Prostate gland (tissue), 2 donors: ENCODE measurements at regions not wholly inside any gene's neighbourhood (a gene's known extent, or its start where the extent isn't known, plus 50 kb on each side); places are given as distances from the start of the nearest gene placed in this dataset.

Experiments used
- DNase-seq: peaks from one replicate; pipeline ENCODE4 v3.0.0-alpha.2; 2019; ENCODE audit warnings: low spot score
- H3K27ac ChIP-seq, 2 donors: fragments of 200-600 bp; sonication (generic); 2 replicates each; pipeline ENCODE4 v1.5.1; 2017 to 2019
- H3K27me3 ChIP-seq: fragments of 200-600 bp; sonication (generic); replicated peaks from 2 replicates; pipeline ENCODE4 v1.5.1; 2019; ENCODE audit not compliant: insufficient read depth
- H3K36me3 ChIP-seq, 2 donors: fragments of 200-600 bp; sonication (generic); 1 replicate in 1 of 2; 2 replicates in 1 of 2; pipeline versions ENCODE4 v1.5.1 to v1.8.1; 2017 to 2019
- H3K4me1 ChIP-seq: fragments of 200-600 bp; sonication (generic); replicated peaks from 2 replicates; pipeline ENCODE4 v1.5.1; 2019
- H3K4me3 ChIP-seq, 2 donors: fragments of 200-600 bp; sonication (generic); 2 replicates each; pipeline ENCODE4 v1.5.1; 2017 to 2019
- H3K9me3 ChIP-seq: fragments of 200-600 bp; sonication (generic); 2 replicates; pipeline ENCODE4 v1.5.1; 2017
- CTCF ChIP-seq, 4 experiments: fragments of 200-600 bp in 2 of 4; fragments of 450-650 bp in 2 of 4; sonication (generic) in 2 of 4; IDR thresholded peaks; 1 replicate in 3 of 4; 2 replicates in 1 of 4; pipeline ENCODE4 v1.5.1; 2016 to 2019; ENCODE audit warnings: antibody characterized with exemption in 4 of 4, mild to moderate bottlenecking in 2 of 4, moderate library complexity in 2 of 4
- POLR2A ChIP-seq: fragments of 450-650 bp; IDR thresholded peaks from one replicate; pipeline ENCODE4 v1.6.1; 2016; ENCODE audit warnings: antibody characterized with exemption, mild to moderate bottlenecking
- POLR2AphosphoS5 ChIP-seq: sonication (generic); formaldehyde crosslinking; IDR thresholded peaks from one replicate; pipeline ENCODE4 v1.6.1; 2017; ENCODE audit warnings: antibody characterized with exemption
- WGBS: methylation state at CpG from one replicate; pipeline ENCODE4 v1.1.5; 2018; 5-methylcytosine and 5-hydroxymethylcytosine counted together
- intact Hi-C: fragments of 100-400 bp; cut with DNase I; formaldehyde crosslinking; loops from one replicate; pipeline ENCODE4 v1.14.2; 2022

GRCh38 chr18:23386317-23386716 is 66.8 kb upstream of the RIOK3 start:
- Histone ChIP-seq H3K27ac (no peak overlapping the region), H3K4me1 (no peaks in the 10 kb centered on the region), H3K27me3 (no peaks in the 10 kb centered on the region), H3K4me3 (no peak overlapping the region), H3K9me3 (no peaks in the 10 kb centered on the region), H3K36me3 (no peaks in the 10 kb centered on the region)
- 73% methylated on average over 3 of the region's 3 CpGs for WGBS
- TF ChIP-seq POLR2A (no peak), CTCF (IDR thresholded peaks at IDR 0.05) (no peak), POLR2AphosphoS5 (no peak)
- intact Hi-C loops: loop anchor here (10.0 kb wide), 1 partner anchor 352 kb away; no protein-coding TSS in a partner anchor
- DNase-seq: no peak

- no peak overlapping the region for H3K27ac ChIP-seq
- DNase-seq: no peak
- no peaks in the 10 kb centered on the region for H3K9me3 ChIP-seq
- intact Hi-C loops: loop anchor here (10.0 kb wide), 1 partner anchor 352 kb away; no protein-coding TSS in a partner anchor
- no peak overlapping the region for H3K4me3 ChIP-seq
- H3K27me3 ChIP-seq: no peaks in the 10 kb centered on the region
- TF ChIP-seq CTCF (IDR thresholded peaks at IDR 0.05): no peak
- TF ChIP-seq POLR2A: no peak
- no peak for TF ChIP-seq POLR2AphosphoS5
- WGBS: 74% methylated on average over 4 of the region's 4 CpGs
- no peaks in the 10 kb centered on the region for H3K36me3 ChIP-seq
- H3K4me1 ChIP-seq: no peaks in the 10 kb centered on the region
Measured at GRCh38 chr18:23387265-23387664, 65.8 kb upstream of the RIOK3 start.

- Histone ChIP-seq H3K9me3 (no peaks in the 10 kb centered on the region), H3K27me3 (no peaks in the 10 kb centered on the region), H3K27ac (no peak overlapping the region), H3K36me3 (no peaks in the 10 kb centered on the region), H3K4me3 (no peak overlapping the region), H3K4me1 (no peaks in the 10 kb centered on the region)
- intact Hi-C loops: loop anchor here (10.0 kb wide), 1 partner anchor 354 kb away; no protein-coding TSS in a partner anchor
- 89% methylated on average over 4 of the region's 4 CpGs for WGBS
- DNase-seq: no peak
- TF ChIP-seq CTCF (IDR thresholded peaks at IDR 0.05): no peak
- TF ChIP-seq POLR2AphosphoS5: no peak
- TF ChIP-seq POLR2A: no peak
Measured at GRCh38 chr18:23388357-23388756, 64.7 kb upstream of the RIOK3 start.

- H3K9me3 ChIP-seq: no peaks in the 10 kb centered on the region
- no peaks in the 10 kb centered on the region for H3K4me1 ChIP-seq
- no peak overlapping the region for H3K4me3 ChIP-seq
- H3K27me3 ChIP-seq: no peaks in the 10 kb centered on the region
- no peak overlapping the region for H3K27ac ChIP-seq
- no peaks in the 10 kb centered on the region for H3K36me3 ChIP-seq
- TF ChIP-seq CTCF (IDR thresholded peaks at IDR 0.05) (no peak), POLR2A (no peak), POLR2AphosphoS5 (no peak)
- 98% methylated on average over 3 of the region's 3 CpGs for WGBS
- intact Hi-C loops: no loop called here
- no peak for DNase-seq
Measured at GRCh38 chr18:23391156-23391555, 61.9 kb upstream of the RIOK3 start.

- no peaks in the 10 kb centered on the region for H3K9me3 ChIP-seq
- no peaks in the 10 kb centered on the region for H3K36me3 ChIP-seq
- H3K27me3 ChIP-seq: no peaks in the 10 kb centered on the region
- intact Hi-C loops: no loop called here
- no peaks in the 10 kb centered on the region for H3K4me1 ChIP-seq
- no peak for DNase-seq
- TF ChIP-seq CTCF (IDR thresholded peaks at IDR 0.05): no peak
- no peak for TF ChIP-seq POLR2AphosphoS5
- TF ChIP-seq POLR2A: no peak
- no peak overlapping the region for H3K27ac ChIP-seq
- H3K4me3 ChIP-seq: no peak overlapping the region
- 82% methylated on average over 3 of the region's 3 CpGs for WGBS
Measured at GRCh38 chr18:23397907-23398306, 55.2 kb upstream of the RIOK3 start.
